HG03558 (cell line): ENCODE measurements at regions not wholly inside any gene's neighbourhood (a gene's known extent, or its start where the extent isn't known, plus 50 kb on each side); places are given as distances from the start of the nearest gene placed in this dataset.
"Not testable (repeated sequence)": the region's sequence is repeated elsewhere in the genome, so short reads cannot be mapped to it uniquely, and the experiment has no call there.

ENCODE experiments used
- ATAC-seq: cut with Tn5 transposase; IDR thresholded peaks from one replicate; pipeline ENCODE4 v1.9.1; 2021; ENCODE audit warnings: moderate number of reproducible peaks; ENCODE audit not compliant: unreplicated experiment; ENCODE audit errors: extremely low read depth

DNA sequence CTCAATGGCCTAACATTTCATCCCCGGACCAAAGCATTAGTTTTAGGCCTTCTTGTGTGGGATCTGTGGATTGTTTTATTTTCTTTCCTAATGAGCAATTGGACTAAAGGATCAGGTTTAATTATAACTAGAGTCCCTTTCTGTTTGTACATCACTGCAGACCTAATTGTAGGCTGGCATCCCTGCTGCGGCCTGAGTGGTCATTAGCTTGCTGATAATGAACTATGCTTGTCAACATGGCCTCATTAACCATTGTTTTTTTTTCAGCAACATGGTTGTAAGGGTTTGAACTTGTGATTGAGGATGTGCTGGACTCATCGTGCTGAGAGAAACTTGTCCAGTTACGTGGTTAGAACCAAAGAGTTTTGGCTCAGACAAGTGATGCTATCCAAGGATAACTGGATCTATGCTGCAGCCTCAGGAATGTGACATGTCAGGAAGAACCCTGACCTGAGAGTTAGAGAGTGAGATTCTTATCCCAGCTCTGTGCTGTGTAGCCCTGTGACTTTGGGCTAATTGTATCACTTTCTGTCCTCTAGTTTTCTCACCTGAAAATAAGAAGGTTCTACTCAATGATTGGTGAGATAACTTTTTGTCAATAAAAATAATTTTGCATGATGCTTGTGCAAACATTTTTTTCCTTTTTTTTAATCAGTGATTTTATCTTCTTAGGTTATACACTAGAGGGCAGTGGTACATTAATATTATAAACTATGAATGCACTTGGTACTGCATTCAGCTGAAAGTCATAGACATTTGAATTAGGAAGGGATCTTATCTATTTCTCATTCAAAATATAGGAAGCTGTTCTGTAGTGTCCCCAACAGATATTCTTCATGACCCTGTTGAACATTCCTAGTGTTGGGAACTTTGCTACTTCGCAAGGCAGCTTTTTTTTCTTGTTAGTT lies 140.9 kb downstream of the RNF144B start:
- ATAC-seq = no peak

DNA sequence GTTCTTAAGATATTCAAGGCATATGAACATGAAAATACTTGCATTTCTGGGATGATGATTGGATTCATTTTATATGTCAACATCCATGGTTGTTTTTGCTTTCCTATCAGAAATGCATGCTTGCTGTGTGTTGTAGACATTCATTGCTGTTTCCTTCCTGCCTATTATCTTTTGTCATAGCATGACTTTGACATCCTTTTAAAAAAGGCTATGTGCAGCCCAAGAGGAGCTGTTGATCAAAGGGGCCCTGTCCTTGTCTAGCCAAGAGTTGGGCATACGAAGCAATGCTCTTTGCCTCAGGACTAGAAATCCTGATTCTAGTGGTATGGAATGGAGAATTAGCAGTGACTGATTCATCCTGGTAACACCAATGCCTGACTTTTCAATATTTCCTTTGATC lies 143.1 kb downstream of the RNF144B start:
- ATAC-seq = no peak

DNA sequence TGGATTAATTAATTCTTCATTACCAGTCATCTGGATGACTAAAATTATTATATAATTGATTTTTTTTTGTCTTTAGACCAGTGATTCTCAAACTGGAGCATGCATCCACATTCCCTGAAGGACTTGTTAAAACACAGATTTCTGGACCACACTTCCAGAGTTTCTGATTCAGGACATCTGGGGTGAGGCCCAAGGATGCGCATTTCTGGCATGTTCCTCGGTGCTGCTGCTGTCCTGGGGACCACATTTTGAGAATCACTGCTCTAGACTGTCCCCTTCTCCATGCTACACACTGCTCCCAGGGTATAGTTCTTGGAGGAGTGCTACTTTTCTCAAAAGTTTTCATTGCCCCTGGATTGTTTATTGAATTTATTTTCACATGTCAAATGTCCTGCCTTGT lies 145.0 kb downstream of the RNF144B start:
- no peak for ATAC-seq

DNA sequence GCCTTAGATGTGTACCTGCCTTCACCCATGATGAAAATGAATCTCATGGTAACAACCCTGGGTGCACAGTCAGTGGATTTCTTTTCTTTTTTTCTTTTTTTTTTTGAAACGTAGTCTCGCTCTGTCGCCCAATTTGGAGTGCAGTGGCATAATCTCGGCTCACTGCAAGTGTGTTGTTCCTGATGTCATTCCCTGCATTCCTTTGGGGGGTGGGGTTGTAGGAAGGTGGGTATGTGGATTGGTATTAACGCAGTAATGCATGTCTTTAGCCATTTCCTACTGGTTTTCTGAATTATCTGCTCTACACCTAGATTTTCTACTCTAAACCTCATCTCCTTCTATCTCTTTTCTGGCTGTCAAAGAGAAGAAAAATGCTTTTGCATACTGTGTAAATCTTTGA lies 146.6 kb downstream of the RNF144B start:
- ATAC-seq = no peak

DNA sequence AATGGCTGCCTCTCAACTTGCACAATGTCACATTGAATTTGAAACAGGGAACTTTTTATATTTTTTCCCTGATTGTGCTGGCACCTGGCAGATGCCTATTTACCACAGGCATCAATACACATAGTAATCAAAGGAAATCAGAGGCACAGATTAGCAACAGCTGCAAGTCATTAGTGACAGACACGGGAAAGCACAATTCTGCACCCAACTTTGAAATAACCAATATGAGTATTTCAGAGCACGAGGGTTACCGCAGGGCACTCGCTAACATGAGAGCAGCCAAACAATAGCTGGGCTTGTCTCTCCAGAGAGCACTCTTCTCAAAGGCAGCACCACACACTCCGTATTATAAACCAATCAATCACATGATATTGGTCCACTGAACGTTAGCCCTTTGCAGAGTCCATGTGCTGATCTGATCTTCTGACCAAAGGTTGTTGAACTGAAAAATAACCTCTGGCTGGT lies 149.5 kb downstream of the RNF144B start:
- no peak for ATAC-seq

DNA sequence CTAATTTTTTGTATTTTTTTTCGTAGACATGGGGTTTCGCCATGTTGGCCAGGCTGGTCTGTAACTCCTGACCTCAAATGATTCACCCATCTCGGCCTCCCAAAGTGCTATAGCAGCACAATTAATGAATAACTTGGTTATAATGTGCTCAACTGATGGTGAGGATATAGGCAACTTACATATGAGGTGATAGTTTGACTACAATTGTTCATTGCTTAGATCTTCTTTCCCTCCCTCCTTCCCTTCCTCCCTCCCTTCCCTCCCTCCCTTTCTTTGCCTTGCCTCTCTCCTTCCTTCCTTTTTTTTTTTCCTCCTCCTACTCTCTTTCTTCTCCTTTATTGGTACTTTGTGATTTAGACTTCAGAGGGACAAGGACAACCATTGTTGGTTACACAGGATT lies 151.2 kb downstream of the RNF144B start:
- no peak for ATAC-seq

DNA sequence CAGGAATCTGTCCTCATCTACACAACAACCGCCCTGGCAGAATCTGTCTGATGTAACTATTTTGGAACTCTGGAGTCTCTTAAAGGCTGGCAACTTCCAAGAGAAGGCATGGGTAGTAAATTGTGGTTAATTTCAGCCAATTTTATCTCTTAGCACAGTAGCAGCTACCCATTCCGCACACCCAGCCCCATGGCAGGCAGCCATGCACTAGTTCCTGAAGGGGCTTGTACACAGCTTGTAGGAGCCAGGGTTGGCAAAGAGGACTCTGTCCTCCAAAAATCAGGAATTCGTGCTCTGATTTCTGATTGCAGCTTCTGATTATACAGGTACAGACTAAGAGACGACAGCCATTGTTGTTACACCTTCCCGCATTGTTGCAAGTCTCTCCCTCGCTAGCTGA lies 155.9 kb downstream of the RNF144B start:
- no peak for ATAC-seq

DNA sequence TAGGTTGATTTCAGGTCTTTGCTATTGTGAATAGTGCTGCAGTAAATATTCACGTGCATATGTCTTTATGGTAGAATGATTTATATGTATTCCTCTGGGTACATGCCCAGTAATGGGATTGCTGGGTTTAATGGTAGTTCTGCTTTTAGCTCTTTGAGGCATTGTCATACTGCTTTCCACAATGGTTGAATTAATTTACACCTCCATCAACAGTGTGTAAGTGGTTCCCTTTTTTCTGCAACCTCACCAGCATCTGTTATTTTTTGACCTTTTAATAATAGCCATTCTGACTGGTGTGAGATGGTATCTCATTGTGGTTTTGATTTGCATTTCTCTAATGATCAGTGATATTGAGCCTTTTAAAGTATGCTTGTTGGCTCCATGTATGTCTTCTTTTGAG lies 158.0 kb downstream of the RNF144B start:
- ATAC-seq = not testable (repeated sequence)

DNA sequence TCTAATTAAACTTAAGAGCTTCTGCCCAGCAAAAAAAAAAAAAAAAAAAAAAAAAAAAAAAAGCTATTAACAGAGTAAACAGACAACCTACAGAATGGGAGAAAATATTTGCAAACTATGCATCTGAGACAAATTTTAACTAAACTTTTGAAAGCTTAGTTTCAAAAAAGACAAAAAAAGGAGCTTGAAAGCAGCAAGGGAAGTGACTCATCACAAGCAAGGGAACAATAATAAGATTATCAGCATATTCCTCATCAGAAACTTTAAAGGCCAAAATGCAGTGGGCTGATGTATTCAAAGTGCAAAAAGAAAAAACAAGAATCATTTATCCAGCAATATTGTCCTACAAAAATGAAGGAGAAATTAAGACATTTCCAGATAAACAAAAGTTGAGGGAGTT lies 158.6 kb downstream of the RNF144B start:
- ATAC-seq = no peak

DNA sequence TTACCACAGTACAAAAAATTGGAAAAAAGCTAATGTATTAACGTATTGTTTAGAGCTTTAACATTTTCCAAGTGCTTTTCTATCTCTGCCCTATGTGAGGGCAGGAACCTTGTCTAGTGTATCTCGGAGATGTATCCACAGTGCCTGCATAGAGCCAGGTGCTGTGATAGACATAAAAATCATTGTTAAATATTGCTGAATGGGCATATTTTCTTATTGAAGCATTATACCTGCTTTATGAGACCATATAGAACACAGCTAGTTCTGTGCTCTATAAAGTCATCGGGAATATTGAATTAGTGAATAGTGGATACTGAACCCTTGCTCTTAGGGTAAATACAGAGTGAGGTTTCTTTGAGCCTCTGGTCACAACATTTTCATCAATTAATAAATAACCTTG lies 163.0 kb downstream of the RNF144B start:
- no peak for ATAC-seq

DNA sequence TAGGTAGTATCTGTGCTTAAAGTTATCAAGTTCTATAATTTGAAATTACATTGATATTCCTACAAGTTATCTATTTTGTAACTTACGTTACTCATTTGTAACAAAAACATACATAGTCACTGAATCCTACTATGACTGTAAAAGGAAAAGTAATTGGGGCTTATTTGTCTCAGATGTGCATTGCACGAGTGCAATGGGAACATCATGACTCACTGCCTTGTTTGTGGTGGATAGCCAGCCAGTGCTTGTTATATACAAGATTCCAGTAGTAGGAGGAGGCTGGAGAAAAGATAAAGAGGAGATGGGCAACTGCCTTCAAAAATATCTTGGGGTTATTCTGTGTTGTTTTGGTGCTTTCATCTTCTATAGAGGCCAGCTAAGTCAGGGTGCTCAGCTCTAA lies 164.1 kb downstream of the RNF144B start:
- no peak for ATAC-seq

DNA sequence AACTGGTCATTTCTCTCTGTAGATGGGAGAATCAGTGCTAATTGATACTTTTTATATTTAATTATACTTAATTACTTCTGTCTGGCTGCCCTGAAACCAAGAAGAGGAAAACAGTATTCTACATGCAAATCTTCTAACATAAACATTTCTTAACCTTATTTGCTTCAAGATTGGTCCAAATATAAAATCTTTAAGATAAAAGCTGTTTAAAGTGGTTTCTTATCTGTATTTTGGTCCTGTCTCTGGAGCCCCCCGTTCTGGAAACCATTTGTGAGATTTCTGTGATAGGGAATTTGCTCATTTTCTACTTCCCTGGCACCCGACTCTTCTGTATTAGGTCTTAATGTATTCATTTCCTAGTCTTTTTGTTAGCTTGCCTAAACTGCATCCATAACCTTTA lies 168.6 kb downstream of the RNF144B start:
- no peak for ATAC-seq

DNA sequence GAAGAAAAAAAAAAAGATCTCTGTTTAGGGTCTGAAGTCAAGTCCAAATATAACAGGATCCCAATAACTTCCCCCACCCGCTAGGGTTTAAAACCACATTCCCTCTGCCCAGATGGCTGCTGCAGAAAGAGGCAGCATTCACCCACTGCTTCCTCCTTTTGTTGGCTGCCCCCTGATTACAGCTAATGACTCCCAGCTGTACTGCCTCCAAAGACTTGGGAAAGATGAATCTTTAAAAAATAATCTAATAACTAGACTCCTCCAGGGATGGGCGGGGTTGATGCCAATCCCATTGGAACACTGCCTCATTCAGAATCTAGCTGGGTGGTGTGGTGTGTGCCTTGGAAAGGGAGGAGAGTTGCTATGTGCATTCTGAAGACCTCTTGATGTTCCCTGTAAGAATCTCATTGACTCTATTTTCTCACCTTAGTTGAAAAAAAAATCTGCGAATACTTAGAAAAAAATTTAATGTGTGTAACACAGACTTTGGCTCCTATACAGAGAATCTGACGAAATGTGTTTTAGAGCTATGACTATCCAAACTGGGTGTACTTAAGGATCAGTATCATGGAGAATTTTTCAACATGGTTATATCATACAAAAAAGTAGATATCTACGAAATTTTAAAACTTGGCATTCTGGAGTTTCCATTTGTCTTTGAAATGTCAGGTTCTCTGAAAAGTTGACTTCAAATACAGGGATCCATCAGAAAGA lies 174.0 kb downstream of the RNF144B start:
- ATAC-seq = no peak

DNA sequence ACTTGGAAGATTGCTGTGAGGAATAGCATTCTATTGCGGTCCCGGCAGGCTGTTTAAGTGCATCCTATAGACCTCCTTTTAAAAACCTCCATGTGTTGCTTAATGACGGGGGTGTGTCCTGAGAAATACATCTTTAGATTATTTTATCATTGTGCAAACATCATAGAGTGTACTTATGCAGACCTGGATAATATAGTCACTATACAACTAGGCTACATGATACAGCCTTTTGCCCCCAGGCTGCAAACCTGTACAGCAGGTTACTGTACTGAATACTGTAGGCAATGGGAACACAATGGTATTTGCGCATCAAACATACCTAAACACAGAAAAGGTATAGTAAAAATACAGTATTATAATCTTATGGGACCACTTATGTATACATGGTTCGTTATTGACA lies 175.6 kb downstream of the RNF144B start:
- no peak for ATAC-seq

DNA sequence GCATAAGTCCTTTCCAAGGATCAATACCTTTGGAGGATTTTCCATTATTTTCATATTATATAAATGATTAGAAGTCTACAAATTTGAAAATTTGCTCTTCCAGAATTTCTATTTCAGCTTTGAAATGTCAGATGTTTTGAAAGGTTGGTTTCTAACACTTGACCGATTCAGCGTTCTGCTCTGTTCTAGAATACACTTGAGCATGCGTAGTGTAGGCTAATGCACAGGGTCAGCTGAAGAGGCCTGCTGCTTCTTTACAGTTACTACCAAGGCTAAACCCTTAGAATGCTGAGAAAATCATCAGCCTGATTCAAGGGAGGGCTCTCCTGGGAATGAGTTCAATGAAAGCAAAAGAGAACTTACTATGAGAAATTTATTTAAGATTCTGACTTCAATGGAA lies 177.6 kb downstream of the RNF144B start:
- no peak for ATAC-seq

DNA sequence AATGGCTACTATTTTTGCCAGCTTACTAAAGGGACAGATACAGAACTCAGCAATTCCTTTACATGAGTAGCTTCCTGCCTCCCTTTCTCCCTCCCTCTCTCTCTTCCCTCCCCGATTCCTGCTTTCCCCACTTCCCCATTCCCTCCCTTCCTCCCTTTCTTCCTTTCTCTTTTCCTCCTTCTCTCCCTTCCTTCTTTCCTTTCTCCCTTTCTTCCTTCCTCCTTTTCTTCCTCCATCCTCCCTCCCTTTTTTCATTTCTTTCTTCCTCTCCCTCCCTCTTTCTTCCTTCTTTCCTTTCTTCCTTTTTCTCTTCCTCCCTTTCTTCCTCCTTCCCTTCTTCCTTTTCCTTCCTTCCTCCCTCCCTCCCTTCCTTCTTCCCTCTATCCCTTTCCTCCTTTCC lies 178.1 kb downstream of the RNF144B start:
- no peak for ATAC-seq

DNA sequence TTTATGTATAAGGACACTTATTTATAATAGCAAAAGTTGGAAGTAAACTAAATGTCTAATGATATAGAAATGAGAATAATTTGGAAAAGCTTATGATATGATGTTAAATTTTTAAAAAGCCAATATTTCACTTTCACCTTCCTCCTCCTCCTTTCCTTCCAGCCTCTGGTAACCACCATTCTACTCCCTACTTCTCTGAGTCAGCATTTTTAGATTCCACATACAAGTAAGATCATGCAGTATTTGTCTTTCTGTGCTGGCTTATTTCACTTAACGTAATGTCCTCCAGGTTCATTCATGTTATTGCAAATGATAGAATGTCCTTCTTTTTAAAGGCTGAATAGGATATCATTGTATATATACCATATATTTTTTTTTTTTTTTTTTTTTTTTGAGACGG lies 180.2 kb downstream of the RNF144B start:
- ATAC-seq = no peak

DNA sequence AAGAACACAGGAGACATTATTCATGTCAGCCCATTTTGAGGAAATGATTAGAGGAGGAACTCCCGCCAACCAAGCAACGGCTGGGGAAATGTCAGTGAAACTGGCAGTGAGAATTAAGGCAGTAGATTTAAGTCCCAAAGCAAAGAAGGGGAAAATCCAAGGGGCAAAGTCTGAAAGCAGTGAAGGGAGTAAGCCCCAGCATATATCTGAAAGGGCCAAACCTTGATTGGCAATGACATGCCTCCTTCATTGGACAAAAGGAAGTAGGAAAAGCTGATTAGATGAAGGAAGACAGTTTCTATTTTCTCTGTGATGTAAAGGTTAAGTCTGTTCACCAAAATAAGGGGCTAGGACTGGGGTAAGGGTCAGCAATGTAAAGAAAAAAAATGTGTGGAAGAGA lies 190.3 kb downstream of the RNF144B start:
- ATAC-seq = no peak

DNA sequence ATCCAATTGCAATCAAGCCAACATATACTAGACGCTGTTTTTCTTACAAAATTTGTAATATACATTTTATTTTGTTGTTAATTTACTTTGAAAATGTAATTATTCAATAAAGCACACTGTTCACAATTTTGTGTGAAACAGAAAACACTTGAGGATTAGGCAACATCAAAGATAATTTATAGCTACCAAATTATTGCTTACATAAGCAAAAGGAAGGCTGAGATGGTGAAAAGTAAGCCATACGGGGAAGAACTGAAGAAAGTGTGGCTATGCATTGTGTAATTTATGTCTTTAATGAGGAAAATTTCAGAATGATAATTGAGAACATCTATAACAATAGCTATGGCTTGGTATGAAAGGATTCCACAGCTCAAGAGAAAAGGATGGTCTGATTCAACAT lies 192.0 kb downstream of the RNF144B start:
- ATAC-seq = no peak

DNA sequence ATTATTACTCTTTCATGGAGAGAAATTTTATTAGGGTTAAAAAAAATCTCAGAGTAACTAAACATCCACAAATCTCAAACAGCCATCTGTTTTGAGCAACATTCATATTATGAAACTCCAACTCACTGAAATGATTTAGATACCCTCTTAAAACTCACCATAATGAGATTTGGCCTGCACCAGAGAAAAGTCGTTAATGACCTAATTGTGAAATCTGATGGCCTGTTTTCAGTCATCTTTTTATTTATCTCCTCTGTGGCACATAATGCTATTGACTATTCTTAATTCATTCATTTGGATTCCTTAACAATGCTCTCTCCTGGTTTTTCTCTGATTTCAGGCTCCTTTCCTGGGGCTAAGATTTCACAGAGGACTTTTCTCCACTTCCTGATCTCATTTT lies 192.7 kb downstream of the RNF144B start:
- ATAC-seq = no peak

DNA sequence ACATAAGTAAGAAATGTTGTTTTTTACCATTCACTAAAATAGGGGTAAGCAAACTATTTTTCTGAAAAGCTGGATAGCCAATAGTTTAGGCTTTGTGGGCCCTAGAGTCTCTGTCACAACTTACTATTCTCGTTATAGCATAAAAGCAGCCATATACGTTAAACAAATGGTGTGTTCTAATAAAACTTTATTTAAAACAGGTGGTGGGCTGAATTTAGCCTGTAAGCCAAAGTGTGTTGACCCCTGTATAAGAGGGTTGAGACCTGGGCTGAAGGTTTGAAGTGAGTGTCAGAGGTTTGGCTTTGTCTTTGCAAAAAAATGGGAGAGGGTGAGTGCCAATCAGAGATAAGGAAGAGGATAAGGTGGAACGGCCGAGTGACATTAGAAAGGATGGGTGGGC lies 197.2 kb downstream of the RNF144B start:
- ATAC-seq = no peak
